Endodermal cell (in vitro differentiated cells): ENCODE measurements at regions not wholly inside any gene's neighbourhood (a gene's known extent, or its start where the extent isn't known, plus 50 kb on each side); places are given as distances from the start of the nearest gene placed in this dataset.

Source experiments
- DNase-seq: peaks from one replicate; pipeline ENCODE4 v3.0.0-alpha.2; 2017
- H3K27ac ChIP-seq: 2 replicates; pipeline ENCODE4 v1.5.1; 2013; ENCODE audit warnings: mild to moderate bottlenecking, low read depth, low read length, moderate library complexity
- H3K27me3 ChIP-seq: 2 replicates; pipeline ENCODE4 v1.6.1; 2013; ENCODE audit warnings: mild to moderate bottlenecking, low read length, moderate library complexity; ENCODE audit not compliant: insufficient read depth, control insufficient read depth, poor library complexity, severe bottlenecking
- H3K36me3 ChIP-seq: 2 replicates; pipeline ENCODE4 v1.7.0; 2013; ENCODE audit warnings: mild to moderate bottlenecking, low read length, moderate library complexity; ENCODE audit not compliant: control insufficient read depth, insufficient read depth
- H3K4me1 ChIP-seq: one replicate; pipeline ENCODE4 v1.7.0; 2013; ENCODE audit warnings: low read length; ENCODE audit not compliant: control insufficient read depth, insufficient read depth
- H3K4me3 ChIP-seq: 2 replicates; pipeline ENCODE4 v1.5.1; 2013; ENCODE audit warnings: mild to moderate bottlenecking, low read length, moderate library complexity
- H3K9ac ChIP-seq: 2 replicates; pipeline ENCODE4 v1.6.1; 2013; ENCODE audit warnings: mild to moderate bottlenecking, low read length, moderate library complexity; ENCODE audit not compliant: poor library complexity, severe bottlenecking; ENCODE audit errors: extremely low read depth
- H3K9me3 ChIP-seq: 2 replicates; pipeline ENCODE4 v1.6.1; 2013; ENCODE audit warnings: mild to moderate bottlenecking, low read length, moderate library complexity; ENCODE audit not compliant: control insufficient read depth
- H3K27ac Mint-ChIP-seq: 2 replicates; pipeline ENCODE4 v1.8.0; 2020; ENCODE audit warnings: mixed read lengths
- H3K27me3 Mint-ChIP-seq: 2 replicates; pipeline ENCODE4 v1.8.0; 2021; ENCODE audit warnings: mild to moderate bottlenecking, mixed read lengths; ENCODE audit not compliant: insufficient read depth
- H3K36me3 Mint-ChIP-seq: 2 replicates; pipeline ENCODE4 v1.8.0; 2020; ENCODE audit warnings: low read depth, mixed read lengths
- H3K4me1 Mint-ChIP-seq: 2 replicates; pipeline ENCODE4 v1.8.0; 2020; ENCODE audit warnings: mixed read lengths
- H3K4me3 Mint-ChIP-seq: 2 replicates; pipeline ENCODE4 v1.8.0; 2020; ENCODE audit warnings: mild to moderate bottlenecking, moderate library complexity, mixed read lengths
- H3K9me3 Mint-ChIP-seq: 2 replicates; pipeline ENCODE4 v1.8.0; 2020; ENCODE audit warnings: mild to moderate bottlenecking, mixed read lengths
- WGBS, 2 experiments: methylation state at CpG; one replicate each; pipeline versions ENCODE4 v1.1.5 to v1.1.7; 2013; ENCODE audit warnings: missing lambda C conversion rate in 2 of 2, mixed read lengths in 1 of 2; ENCODE audit not compliant: insufficient coverage in 1 of 2, insufficient read length in 1 of 2; 5-methylcytosine and 5-hydroxymethylcytosine counted together
- TF ChIP-seq, protein P1 (sequence below): fragments of 200-600 bp; sonication (generic); conservative IDR thresholded peaks from 2 replicates; pipeline ENCODE4 v1.5.0; 2021; ENCODE audit warnings: antibody characterized with exemption, mild to moderate bottlenecking

- peaks cover 32% of the 10 kb centered on the region for H3K4me1 Mint-ChIP-seq
- no peaks in the 10 kb centered on the region for H3K27me3 ChIP-seq
- no peaks in the 10 kb centered on the region for H3K9me3 ChIP-seq
- peaks cover 7% of the 10 kb centered on the region for H3K27me3 Mint-ChIP-seq
- H3K9ac ChIP-seq: no peak overlapping the region
- DNase-seq: no peak
- no peak overlapping the region for H3K27ac ChIP-seq
- no peak overlapping the region for H3K4me3 ChIP-seq
- H3K27ac Mint-ChIP-seq: no peak overlapping the region
- H3K9me3 Mint-ChIP-seq: peaks cover 2% of the 10 kb centered on the region
- TF ChIP-seq, protein P1, sequence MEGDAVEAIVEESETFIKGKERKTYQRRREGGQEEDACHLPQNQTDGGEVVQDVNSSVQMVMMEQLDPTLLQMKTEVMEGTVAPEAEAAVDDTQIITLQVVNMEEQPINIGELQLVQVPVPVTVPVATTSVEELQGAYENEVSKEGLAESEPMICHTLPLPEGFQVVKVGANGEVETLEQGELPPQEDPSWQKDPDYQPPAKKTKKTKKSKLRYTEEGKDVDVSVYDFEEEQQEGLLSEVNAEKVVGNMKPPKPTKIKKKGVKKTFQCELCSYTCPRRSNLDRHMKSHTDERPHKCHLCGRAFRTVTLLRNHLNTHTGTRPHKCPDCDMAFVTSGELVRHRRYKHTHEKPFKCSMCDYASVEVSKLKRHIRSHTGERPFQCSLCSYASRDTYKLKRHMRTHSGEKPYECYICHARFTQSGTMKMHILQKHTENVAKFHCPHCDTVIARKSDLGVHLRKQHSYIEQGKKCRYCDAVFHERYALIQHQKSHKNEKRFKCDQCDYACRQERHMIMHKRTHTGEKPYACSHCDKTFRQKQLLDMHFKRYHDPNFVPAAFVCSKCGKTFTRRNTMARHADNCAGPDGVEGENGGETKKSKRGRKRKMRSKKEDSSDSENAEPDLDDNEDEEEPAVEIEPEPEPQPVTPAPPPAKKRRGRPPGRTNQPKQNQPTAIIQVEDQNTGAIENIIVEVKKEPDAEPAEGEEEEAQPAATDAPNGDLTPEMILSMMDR: no peak
- no peak overlapping the region for H3K4me3 Mint-ChIP-seq
- no peaks in the 10 kb centered on the region for H3K36me3 ChIP-seq
- H3K4me1 ChIP-seq: no peaks in the 10 kb centered on the region
- 95 to 100% methylated on average over 1 of the region's 1 CpG for WGBS, 2 experiments
- H3K36me3 Mint-ChIP-seq: no peaks in the 10 kb centered on the region
Measured at GRCh38 chr16:64410306-64410705, 711.6 kb downstream of the CDH11 start.

- no peak overlapping the region for H3K4me3 ChIP-seq
- H3K4me1 ChIP-seq: no peaks in the 10 kb centered on the region
- WGBS, 2 experiments: 83 to 92% methylated on average over 4 of the region's 4 CpGs
- H3K36me3 ChIP-seq: no peaks in the 10 kb centered on the region
- Mint-ChIP-seq H3K9me3 (peaks cover 2% of the 10 kb centered on the region), H3K4me1 (peaks cover 32% of the 10 kb centered on the region), H3K4me3 (no peak overlapping the region), H3K27ac (no peak overlapping the region), H3K36me3 (no peaks in the 10 kb centered on the region), H3K27me3 (peaks cover 7% of the 10 kb centered on the region)
- H3K27ac ChIP-seq: no peak overlapping the region
- H3K9ac ChIP-seq: no peak overlapping the region
- no peaks in the 10 kb centered on the region for H3K27me3 ChIP-seq
- TF ChIP-seq, protein P1: no peak
- no peaks in the 10 kb centered on the region for H3K9me3 ChIP-seq
- no peak for DNase-seq
Measured at GRCh38 chr16:64409783-64410210, 712.1 kb downstream of the CDH11 start.

GRCh38 chr16:64408699-64409098 is 713.2 kb downstream of the CDH11 start:
- H3K36me3 ChIP-seq: no peaks in the 10 kb centered on the region
- Mint-ChIP-seq H3K36me3 (no peaks in the 10 kb centered on the region), H3K4me3 (no peak overlapping the region), H3K27ac (no peak overlapping the region), H3K4me1 (peaks cover 32% of the 10 kb centered on the region), H3K9me3 (peaks cover 2% of the 10 kb centered on the region), H3K27me3 (peaks cover 7% of the 10 kb centered on the region)
- H3K27me3 ChIP-seq: no peaks in the 10 kb centered on the region
- no peak overlapping the region for H3K27ac ChIP-seq
- TF ChIP-seq, protein P1: peak; percentile 58
- no peak overlapping the region for H3K4me3 ChIP-seq
- DNase-seq: no peak
- H3K4me1 ChIP-seq: no peaks in the 10 kb centered on the region
- H3K9me3 ChIP-seq: no peaks in the 10 kb centered on the region
- 50% methylated on average over 1 of the region's 1 CpG; no CpG with 5 or more reads in 1 of the 2 experiments for WGBS, 2 experiments
- no peak overlapping the region for H3K9ac ChIP-seq
